ENCODE measurements at regions not wholly inside any gene's neighbourhood (a gene's known extent, or its start where the extent isn't known, plus 50 kb on each side); places are given as distances from the start of the nearest gene placed in this dataset.

GRCh38 chr6:121806116-121806515 is 370.7 kb downstream of the GJA1 start:
- FAIRE-seq (no peak), DNase-seq (ENCODE audit: insufficient read length, low spot score) (no peak)
- TF ChIP-seq POLR2AphosphoS5 (IDR thresholded peaks at IDR 0.05; ENCODE audit: low read depth, low read length) (no peak), PAX5 (IDR thresholded peaks at IDR 0.05; ENCODE audit: insufficient read depth, low read length, severe bottlenecking) (no peak), POLR2A (IDR thresholded peaks at IDR 0.05; ENCODE audit: low read depth, low read length) (no peak), SPI1 (IDR thresholded peaks at IDR 0.05; ENCODE audit: low read depth, low read length) (no peak), POU2F2 (IDR thresholded peaks at IDR 0.05; ENCODE audit: low read depth, low read length) (no peak), TAF1 (IDR thresholded peaks at IDR 0.05; ENCODE audit: low read depth, low read length) (no peak)

- TF ChIP-seq POLR2AphosphoS5 (IDR thresholded peaks at IDR 0.05; ENCODE audit: low read depth, low read length) (no peak), PAX5 (IDR thresholded peaks at IDR 0.05; ENCODE audit: insufficient read depth, low read length, severe bottlenecking) (no peak), TAF1 (IDR thresholded peaks at IDR 0.05; ENCODE audit: low read depth, low read length) (no peak), SPI1 (IDR thresholded peaks at IDR 0.05; ENCODE audit: low read depth, low read length) (no peak), POU2F2 (IDR thresholded peaks at IDR 0.05; ENCODE audit: low read depth, low read length) (no peak), POLR2A (IDR thresholded peaks at IDR 0.05; ENCODE audit: low read depth, low read length) (no peak)
- FAIRE-seq, result no peak
- DNase-seq (ENCODE audit: insufficient read length, low spot score), result no peak
These were observed 373.8 kb downstream of the GJA1 start for GRCh38 chr6:121809211-121809610.

GRCh38 chr6:121810158-121811032 is 374.9 kb downstream of the GJA1 start:
- no peak for TF ChIP-seq SPI1 (IDR thresholded peaks at IDR 0.05; ENCODE audit: low read depth, low read length)
- no peak for TF ChIP-seq TAF1 (IDR thresholded peaks at IDR 0.05; ENCODE audit: low read depth, low read length)
- TF ChIP-seq POLR2AphosphoS5 (IDR thresholded peaks at IDR 0.05; ENCODE audit: low read depth, low read length), result no peak
- no peak for TF ChIP-seq POLR2A (IDR thresholded peaks at IDR 0.05; ENCODE audit: low read depth, low read length)
- TF ChIP-seq PAX5 (IDR thresholded peaks at IDR 0.05; ENCODE audit: insufficient read depth, low read length, severe bottlenecking), result no peak
- no peak for TF ChIP-seq POU2F2 (IDR thresholded peaks at IDR 0.05; ENCODE audit: low read depth, low read length)
- DNase-seq (ENCODE audit: insufficient read length, low spot score) (no peak), FAIRE-seq (no peak)

- FAIRE-seq (no peak), DNase-seq (ENCODE audit: insufficient read length, low spot score) (no peak)
- TF ChIP-seq PAX5 (IDR thresholded peaks at IDR 0.05; ENCODE audit: insufficient read depth, low read length, severe bottlenecking) (no peak), POU2F2 (IDR thresholded peaks at IDR 0.05; ENCODE audit: low read depth, low read length) (no peak), POLR2AphosphoS5 (IDR thresholded peaks at IDR 0.05; ENCODE audit: low read depth, low read length) (no peak), POLR2A (IDR thresholded peaks at IDR 0.05; ENCODE audit: low read depth, low read length) (no peak), SPI1 (IDR thresholded peaks at IDR 0.05; ENCODE audit: low read depth, low read length) (no peak), TAF1 (IDR thresholded peaks at IDR 0.05; ENCODE audit: low read depth, low read length) (no peak)
These were observed 375.7 kb downstream of the GJA1 start for GRCh38 chr6:121811106-121811505.

- no peak for DNase-seq (ENCODE audit: insufficient read length, low spot score)
- TF ChIP-seq SPI1 (IDR thresholded peaks at IDR 0.05; ENCODE audit: low read depth, low read length) (no peak), POLR2A (IDR thresholded peaks at IDR 0.05; ENCODE audit: low read depth, low read length) (no peak), POLR2AphosphoS5 (IDR thresholded peaks at IDR 0.05; ENCODE audit: low read depth, low read length) (no peak), TAF1 (IDR thresholded peaks at IDR 0.05; ENCODE audit: low read depth, low read length) (no peak), POU2F2 (IDR thresholded peaks at IDR 0.05; ENCODE audit: low read depth, low read length) (no peak), PAX5 (IDR thresholded peaks at IDR 0.05; ENCODE audit: insufficient read depth, low read length, severe bottlenecking) (no peak)
- FAIRE-seq, result no peak
These were observed 380.9 kb downstream of the GJA1 start for GRCh38 chr6:121816361-121816760.

GRCh38 chr6:121816906-121817540 is 381.6 kb downstream of the GJA1 start:
- no peak for FAIRE-seq
- TF ChIP-seq POLR2AphosphoS5 (IDR thresholded peaks at IDR 0.05; ENCODE audit: low read depth, low read length) (no peak), PAX5 (IDR thresholded peaks at IDR 0.05; ENCODE audit: insufficient read depth, low read length, severe bottlenecking) (no peak), SPI1 (IDR thresholded peaks at IDR 0.05; ENCODE audit: low read depth, low read length) (no peak), POU2F2 (IDR thresholded peaks at IDR 0.05; ENCODE audit: low read depth, low read length) (no peak), POLR2A (IDR thresholded peaks at IDR 0.05; ENCODE audit: low read depth, low read length) (no peak), TAF1 (IDR thresholded peaks at IDR 0.05; ENCODE audit: low read depth, low read length) (no peak)
- no peak for DNase-seq (ENCODE audit: insufficient read length, low spot score)

- DNase-seq (ENCODE audit: insufficient read length, low spot score) (no peak), FAIRE-seq (no peak)
- TF ChIP-seq PAX5 (IDR thresholded peaks at IDR 0.05; ENCODE audit: insufficient read depth, low read length, severe bottlenecking) (no peak), SPI1 (IDR thresholded peaks at IDR 0.05; ENCODE audit: low read depth, low read length) (no peak), POU2F2 (IDR thresholded peaks at IDR 0.05; ENCODE audit: low read depth, low read length) (no peak), POLR2A (IDR thresholded peaks at IDR 0.05; ENCODE audit: low read depth, low read length) (no peak), TAF1 (IDR thresholded peaks at IDR 0.05; ENCODE audit: low read depth, low read length) (no peak), POLR2AphosphoS5 (IDR thresholded peaks at IDR 0.05; ENCODE audit: low read depth, low read length) (no peak)
These were observed 388.0 kb downstream of the GJA1 start for GRCh38 chr6:121823437-121823851.

GRCh38 chr6:121826156-121826810 is 390.8 kb downstream of the GJA1 start:
- FAIRE-seq (no peak), DNase-seq (ENCODE audit: insufficient read length, low spot score) (no peak)
- TF ChIP-seq PAX5 (IDR thresholded peaks at IDR 0.05; ENCODE audit: insufficient read depth, low read length, severe bottlenecking) (no peak), POLR2AphosphoS5 (IDR thresholded peaks at IDR 0.05; ENCODE audit: low read depth, low read length) (no peak), POLR2A (IDR thresholded peaks at IDR 0.05; ENCODE audit: low read depth, low read length) (no peak)
